ENCODE measurements at regions not wholly inside any gene's neighbourhood (a gene's known extent, or its start where the extent isn't known, plus 50 kb on each side); places are given as distances from the start of the nearest gene placed in this dataset.
"Not testable (repeated sequence)": the region's sequence is repeated elsewhere in the genome, so short reads cannot be mapped to it uniquely, and the experiment has no call there.

DNA sequence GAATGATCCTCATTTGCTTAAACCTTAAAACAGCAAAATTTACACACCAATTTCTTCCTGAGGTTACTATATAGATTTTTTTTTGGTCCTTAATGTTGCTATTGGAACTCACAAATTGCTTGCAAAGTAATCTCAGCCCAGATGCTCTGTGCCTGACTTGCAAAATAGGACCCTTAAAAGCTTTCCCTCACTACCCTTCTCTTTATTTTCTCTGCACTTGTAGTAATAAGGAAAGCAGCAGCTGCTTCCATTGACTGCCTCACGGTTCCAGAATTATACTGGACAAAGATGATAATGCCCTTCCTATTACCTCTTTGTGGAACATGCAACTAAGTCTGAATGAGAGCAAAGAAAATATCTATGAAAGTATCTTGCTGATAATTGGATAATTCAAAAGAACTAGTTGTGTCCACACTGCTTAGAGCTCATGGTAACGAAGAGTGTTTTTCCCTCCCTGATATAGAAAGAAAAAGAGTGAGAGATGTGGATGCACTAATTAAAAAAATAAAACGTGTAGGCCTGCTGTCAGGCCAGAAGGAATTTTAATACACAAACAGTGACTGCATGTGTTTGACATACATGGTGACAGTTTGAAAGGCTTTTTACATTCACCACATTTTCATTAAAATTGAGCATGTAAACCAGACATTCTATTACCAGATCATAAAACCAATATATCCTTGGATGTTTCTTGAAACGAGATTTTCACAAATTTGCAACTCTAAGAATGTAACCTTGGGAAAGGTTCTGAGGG is 783.1 kb downstream of the GBE1 start:
- ATAC-seq (no peak), DNase-seq (no peak)

GRCh38 chr3:80970292-80970691 is 791.2 kb downstream of the GBE1 start:
- no peak for ATAC-seq
- DNase-seq: no peak

GRCh38 chr3:80929576-80929975 is 831.9 kb downstream of the GBE1 start:
- ATAC-seq (no peak), DNase-seq (no peak)

GRCh38 chr3:80914854-80915253 is 846.6 kb downstream of the GBE1 start:
- ATAC-seq (no peak), DNase-seq (no peak)

DNA sequence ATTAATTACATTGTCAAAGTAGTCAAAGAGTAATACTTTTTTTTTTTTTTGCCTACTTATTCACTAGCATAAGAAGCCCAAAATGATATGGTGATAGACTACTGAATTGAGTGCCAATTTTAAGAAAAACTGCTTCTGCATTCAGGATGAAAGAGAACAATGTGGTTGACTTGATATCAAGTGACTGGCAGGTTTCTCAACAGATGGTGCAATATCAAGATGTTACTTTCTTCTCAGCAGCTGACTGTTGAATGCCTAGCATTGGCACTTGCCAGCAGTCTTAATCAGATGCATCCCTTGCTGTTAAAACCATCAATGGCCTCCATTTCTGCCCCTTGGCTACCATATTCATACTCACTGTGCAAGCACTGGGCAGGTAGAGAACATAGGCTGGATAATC is 863.2 kb downstream of the GBE1 start:
- no peak for ATAC-seq
- DNase-seq: no peak

DNA sequence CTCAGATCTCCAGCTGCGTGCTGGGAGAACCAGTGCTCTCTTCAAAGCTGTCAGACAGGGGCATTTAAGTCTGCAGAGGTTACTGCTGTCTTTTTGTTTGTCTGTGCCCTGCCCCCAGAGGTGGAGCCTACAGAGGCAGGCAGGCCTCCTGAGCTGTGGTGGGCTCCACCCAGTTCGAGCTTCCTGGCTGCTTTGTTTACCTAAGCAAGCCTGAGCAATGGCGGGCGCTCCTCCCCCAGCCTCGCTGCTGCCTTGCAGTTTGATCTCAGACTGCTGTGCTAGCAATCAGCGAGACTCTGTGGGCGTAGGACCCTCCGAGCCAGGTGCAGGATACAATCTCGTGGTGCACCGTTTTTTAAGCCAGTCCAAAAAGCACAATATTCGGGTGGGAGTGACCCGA is 864.4 kb downstream of the GBE1 start:
- ATAC-seq, DNase-seq: not testable (repeated sequence)

DNA sequence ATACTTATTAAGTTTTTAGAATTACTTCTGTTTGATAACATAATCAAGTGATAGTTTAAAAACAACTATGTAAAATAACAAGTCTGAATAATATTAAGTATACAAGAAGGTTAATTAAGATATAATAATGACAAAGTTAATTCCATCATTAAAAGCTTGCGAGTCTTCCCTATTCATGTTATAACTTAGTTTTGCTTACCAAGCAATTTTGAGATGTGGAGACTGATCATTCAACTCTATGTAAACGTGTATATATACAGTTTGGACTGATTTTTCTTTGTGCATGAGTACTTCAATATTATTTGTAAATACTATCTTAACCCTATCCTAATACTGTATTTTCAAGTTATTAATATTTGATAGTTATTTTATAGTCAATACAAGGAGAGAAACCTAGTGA is 870.9 kb downstream of the GBE1 start:
- ATAC-seq (no peak), DNase-seq (no peak)

DNA sequence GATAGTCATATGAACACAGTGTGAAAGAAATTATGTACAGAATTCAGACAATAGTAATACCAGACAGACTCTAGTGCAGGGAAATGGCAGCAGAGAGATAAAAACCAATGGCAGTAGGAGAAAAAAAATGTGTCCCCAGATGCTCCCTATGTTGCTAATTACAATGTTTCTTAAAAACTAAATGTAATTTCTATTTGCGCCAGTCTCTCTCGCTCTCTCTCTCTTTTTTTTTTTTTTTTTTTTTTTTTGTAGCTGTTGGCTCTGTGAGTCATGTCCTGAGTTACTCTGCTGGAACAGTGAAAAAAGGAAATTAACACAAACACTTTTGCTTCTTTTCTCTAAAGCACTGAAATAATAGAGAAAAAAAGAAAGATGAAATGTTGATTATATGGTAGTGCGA is 871.9 kb downstream of the GBE1 start:
- no peak for ATAC-seq
- DNase-seq: no peak

DNA sequence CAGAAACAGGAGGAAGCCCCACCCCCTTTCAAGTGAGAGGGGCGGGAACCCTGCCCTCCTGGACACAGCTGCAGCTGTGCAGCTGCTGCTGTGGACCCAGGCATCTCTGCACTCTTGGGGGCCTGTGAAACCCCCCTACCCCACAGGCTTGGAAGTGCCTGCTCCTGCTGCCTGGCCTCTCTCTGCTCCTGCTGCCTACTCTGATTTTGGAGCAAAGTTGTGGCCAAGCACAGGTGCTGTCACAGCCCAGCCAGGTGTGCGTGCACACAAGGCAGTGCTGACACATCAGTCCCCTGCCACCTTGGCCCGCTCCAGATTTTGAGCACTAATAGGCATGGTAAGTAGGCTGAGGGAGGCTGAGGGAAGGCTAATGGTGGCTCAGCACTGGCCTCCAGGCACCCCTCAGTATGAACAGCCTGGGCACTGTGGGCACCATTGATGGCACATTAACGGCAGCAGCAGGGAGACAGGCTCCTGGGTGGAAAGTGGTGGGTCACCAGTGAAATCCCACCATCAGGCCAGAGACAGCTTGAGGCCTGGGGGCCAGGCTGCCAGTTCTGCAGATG is 890.9 kb downstream of the GBE1 start:
- ATAC-seq: no peak
- DNase-seq: no peak

DNA sequence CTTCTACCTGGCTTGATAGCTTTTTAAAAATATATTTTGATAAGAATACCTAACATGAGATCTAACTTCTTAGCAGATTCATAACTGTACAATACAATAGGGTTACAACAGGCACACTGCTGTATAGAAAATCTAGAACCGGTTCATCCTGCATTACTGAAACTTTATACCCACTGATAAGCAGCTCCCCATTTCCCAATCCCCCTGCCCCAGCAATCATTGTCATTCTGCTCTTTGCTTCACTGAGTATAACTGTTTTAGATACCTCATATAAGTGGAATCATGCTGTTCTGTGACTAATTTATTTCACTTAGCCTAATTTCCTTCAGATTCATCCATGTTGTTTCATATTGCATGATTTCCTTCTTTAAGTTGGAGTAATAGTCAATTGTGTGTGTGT is 906.0 kb downstream of the GBE1 start:
- DNase-seq: no peak
- ATAC-seq: no peak

GRCh38 chr3:80836395-80836794 is 925.0 kb downstream of the GBE1 start:
- DNase-seq (no peak), ATAC-seq (no peak)

GRCh38 chr3:80807577-80807976 is 953.9 kb downstream of the GBE1 start:
- no peak for DNase-seq

DNA sequence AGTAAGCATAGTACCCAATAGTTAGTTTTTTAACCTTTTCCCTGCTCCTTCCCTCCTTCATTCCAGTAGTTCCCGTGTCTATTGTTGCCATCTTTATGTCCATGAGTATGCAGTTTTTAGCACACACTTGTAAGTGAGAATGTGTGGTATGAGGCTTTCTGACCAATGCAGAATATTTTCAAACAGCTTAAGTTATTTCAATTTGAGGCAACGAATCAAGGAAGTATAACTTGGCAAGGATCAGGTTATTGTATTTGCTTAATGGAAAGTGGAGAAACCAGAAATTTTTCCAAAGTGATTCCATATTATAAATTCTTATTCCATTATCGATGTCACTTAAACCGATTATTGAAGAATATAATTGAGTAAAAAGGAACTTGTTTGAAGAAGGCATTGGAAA is 954.8 kb downstream of the GBE1 start:
- DNase-seq (no peak), ATAC-seq (no peak)

More at GRCh38 chr3:80807577-80807976, 953.9 kb downstream of the GBE1 start:
- no peak for ATAC-seq

GRCh38 chr3:80788914-80789313 is 972.5 kb downstream of the GBE1 start:
- DNase-seq (no peak), ATAC-seq (no peak)

DNA sequence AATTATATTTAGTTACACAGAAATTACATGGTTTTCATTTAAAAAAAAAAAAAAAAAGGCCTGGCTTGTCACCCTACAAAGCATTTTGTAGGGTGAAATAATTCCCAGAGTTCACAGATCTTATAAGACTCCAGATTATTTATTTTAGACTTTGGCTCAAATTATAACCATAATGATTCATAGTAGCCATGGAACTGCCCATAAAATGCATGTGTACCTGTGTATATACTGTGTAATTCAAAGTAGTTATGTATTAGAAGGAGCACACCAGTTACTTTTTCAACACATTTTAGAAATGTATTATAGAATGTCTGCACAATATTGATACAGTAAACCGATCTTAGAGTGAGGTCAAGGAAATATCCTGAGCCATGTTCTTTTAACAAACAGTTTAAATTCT is 975.6 kb downstream of the GBE1 start:
- DNase-seq: no peak

DNA sequence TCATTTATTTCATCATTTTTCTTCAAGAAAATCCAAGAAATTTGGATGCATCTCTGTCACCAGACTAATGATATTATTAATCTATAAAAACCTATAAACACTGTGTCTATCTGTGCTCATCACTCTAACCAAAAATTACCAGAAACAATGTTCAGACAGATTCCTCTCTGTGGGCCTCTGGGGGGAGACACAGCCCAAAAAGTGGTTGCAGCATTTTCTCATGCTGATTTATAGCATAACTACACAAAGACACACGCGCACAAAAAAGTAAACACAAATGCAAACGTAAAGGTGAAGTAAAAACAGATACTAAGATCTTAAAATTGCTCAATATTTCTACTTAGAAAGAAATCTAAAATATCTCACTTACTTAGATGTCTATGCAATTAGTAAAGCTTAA is 976.0 kb downstream of the GBE1 start:
- no peak for ATAC-seq
- DNase-seq: no peak

More for the DNA sequence above, 975.6 kb downstream of the GBE1 start:
- no peak for ATAC-seq

GRCh38 chr3:80771085-80771484 is 990.4 kb downstream of the GBE1 start:
- DNase-seq (no peak), ATAC-seq (no peak)

DNA sequence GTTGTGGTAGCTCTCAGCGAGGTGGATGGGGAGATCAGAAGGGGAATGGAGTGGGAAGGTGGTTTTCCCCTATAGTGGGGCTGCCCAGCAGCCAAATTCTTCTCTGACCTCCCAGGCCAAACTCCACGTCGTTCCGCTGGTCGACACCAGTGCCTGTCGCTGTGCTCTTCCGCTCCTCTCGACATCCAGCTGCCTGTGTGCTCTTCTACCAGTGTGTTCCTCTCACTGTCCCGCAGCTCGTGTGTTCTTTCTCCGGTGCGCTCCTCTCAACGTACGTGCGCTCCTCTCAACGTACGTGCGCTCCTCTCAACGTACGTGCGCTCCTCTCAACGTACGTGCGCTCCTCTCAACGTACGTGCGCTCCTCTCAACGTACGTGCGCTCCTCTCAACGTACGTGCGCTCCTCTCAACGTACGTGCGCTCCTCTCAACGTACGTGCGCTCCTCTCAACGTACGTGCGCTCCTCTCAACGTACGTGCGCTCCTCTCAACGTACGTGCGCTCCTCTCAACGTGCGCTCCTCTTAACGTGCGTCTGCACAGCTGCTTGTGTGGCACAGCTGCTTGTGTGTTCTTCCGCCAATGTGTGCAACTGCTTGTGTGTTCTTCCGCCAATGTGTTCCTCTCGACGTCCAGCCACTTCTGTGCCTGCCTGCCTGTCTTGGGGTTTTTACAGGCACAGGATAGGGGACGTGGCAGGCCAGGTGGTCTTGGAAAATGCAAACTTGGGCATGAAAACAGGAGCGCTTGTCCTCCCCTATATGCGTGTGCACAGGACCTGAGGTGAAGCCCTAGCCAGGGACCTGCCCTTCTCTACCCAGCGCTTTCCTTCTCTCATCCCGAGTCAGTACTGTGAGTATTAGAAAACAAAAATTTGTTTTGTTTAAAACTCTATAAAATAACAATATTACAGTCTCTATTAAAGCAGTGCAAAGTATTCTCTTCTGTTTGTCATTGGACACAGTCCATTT is 991.1 kb downstream of the GBE1 start:
- DNase-seq (no peak), ATAC-seq (no peak)

GRCh38 chr3:80769683-80770082 is 991.8 kb downstream of the GBE1 start:
- DNase-seq (no peak), ATAC-seq (no peak)

GRCh38 chr3:80767604-80768003 is 993.8 kb downstream of the GBE1 start:
- DNase-seq: no peak
- no peak for ATAC-seq

DNA sequence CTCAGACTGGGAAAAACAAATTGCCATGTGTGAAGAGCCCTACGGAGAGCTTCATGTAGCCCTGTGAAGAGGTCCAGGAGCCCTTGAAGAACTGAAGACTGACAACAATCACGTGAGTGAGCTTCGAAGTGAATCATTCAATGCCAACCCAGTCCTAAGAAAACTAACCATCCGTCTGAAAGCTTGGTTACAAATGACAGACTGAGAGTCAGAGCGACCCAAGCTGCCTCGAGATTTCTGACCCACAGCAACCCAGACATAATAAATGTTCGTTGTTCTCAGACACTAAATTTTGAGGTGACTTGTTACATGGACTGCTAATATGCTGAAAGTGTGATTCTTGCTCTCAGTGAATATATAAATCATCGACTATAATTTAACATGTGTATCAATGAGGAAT is 987.2 kb upstream of the ROBO1 start:
- ATAC-seq: no peak
- DNase-seq: no peak

DNA sequence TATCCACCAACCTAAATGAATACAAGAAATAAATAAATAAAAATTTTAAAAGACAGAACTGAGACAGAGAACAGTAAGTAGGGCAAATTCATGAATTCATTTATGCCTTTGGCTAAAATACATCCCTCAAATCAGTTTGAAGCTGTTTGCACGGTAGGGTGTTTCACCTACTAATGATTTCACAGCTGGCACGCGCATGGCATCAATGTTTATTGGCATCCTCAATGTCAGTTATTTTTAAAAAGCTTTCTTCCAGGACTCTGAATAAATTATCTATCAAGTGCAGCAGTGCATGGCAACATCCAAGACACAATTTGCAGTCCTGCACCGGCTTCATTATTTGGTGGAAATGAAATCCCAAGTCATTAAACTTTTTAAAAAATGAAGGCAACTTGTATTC is 985.2 kb upstream of the ROBO1 start:
- DNase-seq (no peak), ATAC-seq (no peak)

- DNase-seq (no peak), ATAC-seq (no peak)
These were observed 982.8 kb upstream of the ROBO1 start for GRCh38 chr3:80750637-80751036.
